GM13976 (cell line): ENCODE measurements at regions not wholly inside any gene's neighbourhood (a gene's known extent, or its start where the extent isn't known, plus 50 kb on each side); places are given as distances from the start of the nearest gene placed in this dataset.

Source experiments
- DNase-seq: peaks from one replicate; pipeline ENCODE4 v3.0.0; 2012; ENCODE audit warnings: low spot score
- in situ Hi-C: fragments of 300-500 bp; cut with MboI; formaldehyde crosslinking; loops from one replicate; pipeline ENCODE4 v1.12.0; 2022; ENCODE audit warnings: low sequenced_read_pairs, mixed read lengths, inconsistent platforms; ENCODE audit not compliant: unreplicated experiment
- TF ChIP-seq, protein P1 (sequence below): IDR thresholded peaks from 2 replicates; pipeline ENCODE4 v1.5.1; 2012; ENCODE audit warnings: borderline replicate concordance, mild to moderate bottlenecking; ENCODE audit not compliant: insufficient read depth; ENCODE audit errors: extremely low read depth, missing control alignments, control extremely low read depth

DNA sequence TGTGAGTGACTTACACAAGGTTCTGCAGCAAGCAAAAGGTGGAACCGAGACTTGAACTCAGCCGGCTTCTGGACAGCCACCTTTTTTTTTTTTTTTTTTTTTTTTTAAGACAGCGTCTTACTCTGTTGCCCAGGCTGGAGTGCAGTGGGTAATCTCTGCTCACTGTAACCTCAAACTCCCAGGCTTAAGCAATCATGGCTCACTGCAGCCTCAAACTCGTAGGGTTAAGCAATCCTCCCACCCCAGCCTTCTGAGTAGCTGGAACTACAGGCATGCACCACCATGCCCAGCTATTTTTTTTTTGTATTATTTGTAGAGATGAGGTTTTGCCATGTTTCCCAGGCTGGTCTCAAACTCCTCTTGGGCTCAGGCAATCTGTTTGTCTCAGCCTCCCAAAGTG lies 55.2 kb upstream of the GOT2 start:
- in situ Hi-C loops = no loop called here
- TF ChIP-seq, protein P1, sequence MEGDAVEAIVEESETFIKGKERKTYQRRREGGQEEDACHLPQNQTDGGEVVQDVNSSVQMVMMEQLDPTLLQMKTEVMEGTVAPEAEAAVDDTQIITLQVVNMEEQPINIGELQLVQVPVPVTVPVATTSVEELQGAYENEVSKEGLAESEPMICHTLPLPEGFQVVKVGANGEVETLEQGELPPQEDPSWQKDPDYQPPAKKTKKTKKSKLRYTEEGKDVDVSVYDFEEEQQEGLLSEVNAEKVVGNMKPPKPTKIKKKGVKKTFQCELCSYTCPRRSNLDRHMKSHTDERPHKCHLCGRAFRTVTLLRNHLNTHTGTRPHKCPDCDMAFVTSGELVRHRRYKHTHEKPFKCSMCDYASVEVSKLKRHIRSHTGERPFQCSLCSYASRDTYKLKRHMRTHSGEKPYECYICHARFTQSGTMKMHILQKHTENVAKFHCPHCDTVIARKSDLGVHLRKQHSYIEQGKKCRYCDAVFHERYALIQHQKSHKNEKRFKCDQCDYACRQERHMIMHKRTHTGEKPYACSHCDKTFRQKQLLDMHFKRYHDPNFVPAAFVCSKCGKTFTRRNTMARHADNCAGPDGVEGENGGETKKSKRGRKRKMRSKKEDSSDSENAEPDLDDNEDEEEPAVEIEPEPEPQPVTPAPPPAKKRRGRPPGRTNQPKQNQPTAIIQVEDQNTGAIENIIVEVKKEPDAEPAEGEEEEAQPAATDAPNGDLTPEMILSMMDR = no peak
- no peak for DNase-seq
